ENCODE measurements at regions not wholly inside any gene's neighbourhood (a gene's known extent, or its start where the extent isn't known, plus 50 kb on each side); places are given as distances from the start of the nearest gene placed in this dataset.

DNA sequence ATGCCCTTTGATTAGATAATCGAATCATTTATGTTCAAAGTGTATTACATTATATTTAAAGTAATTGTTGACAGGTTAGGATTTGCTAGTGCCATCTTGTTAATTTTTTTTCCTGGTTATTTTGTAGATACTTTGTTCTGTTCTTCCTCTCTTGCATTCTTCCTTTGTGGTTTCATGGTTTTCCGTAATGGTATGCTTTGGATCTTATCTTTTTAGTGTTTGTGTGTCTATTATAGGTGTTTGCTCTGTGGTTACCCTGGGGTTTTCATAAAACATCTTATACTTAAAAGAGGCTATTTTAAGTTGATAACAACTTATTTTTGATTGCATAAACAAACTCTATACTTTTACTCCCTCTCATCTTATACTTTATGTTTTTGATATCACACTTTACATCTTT is 108.2 kb upstream of the SRD5A3 start:
- DNase-seq = no peak
- intact Hi-C loops (cut with DNase I) = no loop called here
- no peak overlapping the region for H3K27ac ChIP-seq

GRCh38 chr4:55238407-55238806 is 107.6 kb upstream of the SRD5A3 start:
- intact Hi-C loops (cut with DNase I) = no loop called here
- Histone ChIP-seq H3K27me3 (no peaks in the 10 kb centered on the region), H3K4me1 (no peaks in the 10 kb centered on the region), H3K9me3 (peaks cover 0 to 4% (median 0%) of the 10 kb centered on the region in 3 donors), H3K4me3 (no peak overlapping the region), H3K36me3 (replicated peaks in 1 of 2; ENCODE audit: insufficient read depth in 1 of 2, low read depth in 2 of 2) (no peaks in the 10 kb centered on the region), H3K27ac (no peak overlapping the region)
- TF ChIP-seq POLR2A (IDR thresholded peaks at IDR 0.05) (no peak), CTCF (IDR thresholded peaks at IDR 0.05) (no peak)
- DNase-seq (no peak), ATAC-seq (no peak)
- WGBS, 2 donors = 45 to 55% methylated on average over 2 of the region's 2 CpGs

More for the DNA sequence above, 108.2 kb upstream of the SRD5A3 start:
- WGBS, 2 donors = 38 to 56% methylated on average over 2 of the region's 2 CpGs
- H3K9me3 ChIP-seq = peaks cover 0 to 4% (median 0%) of the 10 kb centered on the region in 3 donors
- TF ChIP-seq POLR2A (IDR thresholded peaks at IDR 0.05) (no peak), CTCF (IDR thresholded peaks at IDR 0.05) (no peak)
- H3K4me1 ChIP-seq = no peaks in the 10 kb centered on the region
- ATAC-seq = no peak
- no peak overlapping the region for H3K4me3 ChIP-seq
- no peaks in the 10 kb centered on the region for H3K27me3 ChIP-seq
- H3K36me3 ChIP-seq (replicated peaks in 1 of 2; ENCODE audit: insufficient read depth in 1 of 2, low read depth in 2 of 2) = no peaks in the 10 kb centered on the region

DNA sequence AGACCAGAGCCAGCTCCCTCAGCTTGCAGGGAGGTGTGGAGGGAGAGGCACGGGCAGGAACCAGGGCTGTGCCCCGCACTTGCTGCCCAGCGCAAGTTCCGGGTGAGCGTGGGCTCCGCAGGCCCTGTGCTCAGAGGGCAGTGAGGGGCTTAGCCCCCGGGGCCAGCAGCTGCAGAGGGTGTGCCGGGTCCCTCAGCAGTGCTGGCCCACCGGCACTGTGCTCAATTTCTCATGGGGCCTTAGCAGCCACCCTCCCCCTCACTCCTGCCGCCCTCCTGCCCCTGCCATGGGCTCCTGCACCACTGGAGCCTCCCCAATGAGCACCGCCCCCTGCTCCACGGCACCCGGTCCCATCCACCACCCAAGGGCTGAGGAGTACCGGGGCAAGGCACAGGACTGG is 104.6 kb upstream of the SRD5A3 start:
- TF ChIP-seq CTCF (IDR thresholded peaks at IDR 0.05) = no peak
- no peak for TF ChIP-seq POLR2A (IDR thresholded peaks at IDR 0.05)
- ATAC-seq (no peak), DNase-seq (no peak)
- intact Hi-C loops (cut with DNase I) = no loop called here
- no peaks in the 10 kb centered on the region for H3K9me3 ChIP-seq
- 56 to 59% methylated on average over 10 to 13 of the region's 14 CpGs for WGBS, 2 donors
- H3K27ac ChIP-seq = no peak overlapping the region
- no peaks in the 10 kb centered on the region for H3K36me3 ChIP-seq (replicated peaks in 1 of 2; ENCODE audit: insufficient read depth in 1 of 2, low read depth in 2 of 2)
- no peaks in the 10 kb centered on the region for H3K4me1 ChIP-seq
- H3K27me3 ChIP-seq = no peaks in the 10 kb centered on the region
- no peak overlapping the region for H3K4me3 ChIP-seq

- Histone ChIP-seq H3K27ac (no peak overlapping the region), H3K9me3 (no peaks in the 10 kb centered on the region), H3K4me3 (no peak overlapping the region), H3K27me3 (no peaks in the 10 kb centered on the region), H3K36me3 (replicated peaks in 1 of 2; ENCODE audit: insufficient read depth in 1 of 2, low read depth in 2 of 2) (no peaks in the 10 kb centered on the region), H3K4me1 (no peaks in the 10 kb centered on the region)
- intact Hi-C loops (cut with DNase I) = no loop called here
- TF ChIP-seq CTCF (IDR thresholded peaks at IDR 0.05) (no peak), POLR2A (IDR thresholded peaks at IDR 0.05) (no peak)
- WGBS, 2 donors = 50 to 67% methylated on average over 4 of the region's 4 CpGs
- no peak for DNase-seq
- no peak for ATAC-seq
These were observed 103.5 kb upstream of the SRD5A3 start for GRCh38 chr4:55242506-55242905.

- WGBS, 2 donors = 83 to 86% methylated on average over 5 of the region's 5 CpGs
- no peaks in the 10 kb centered on the region for H3K9me3 ChIP-seq
- H3K4me1 ChIP-seq = no peaks in the 10 kb centered on the region
- H3K27ac ChIP-seq = no peak overlapping the region
- intact Hi-C loops (cut with DNase I) = no loop called here
- TF ChIP-seq CTCF (IDR thresholded peaks at IDR 0.05) (no peak), POLR2A (IDR thresholded peaks at IDR 0.05) (no peak)
- no peaks in the 10 kb centered on the region for H3K36me3 ChIP-seq (replicated peaks in 1 of 2; ENCODE audit: insufficient read depth in 1 of 2, low read depth in 2 of 2)
- no peak for DNase-seq
- H3K4me3 ChIP-seq = no peak overlapping the region
- no peaks in the 10 kb centered on the region for H3K27me3 ChIP-seq
- no peak for ATAC-seq
These were observed 98.5 kb upstream of the SRD5A3 start for GRCh38 chr4:55247521-55247920.

Data from body of pancreas (tissue), 4 donors.